ENCODE measurements at regions not wholly inside any gene's neighbourhood (a gene's known extent, or its start where the extent isn't known, plus 50 kb on each side); places are given as distances from the start of the nearest gene placed in this dataset.

DNA sequence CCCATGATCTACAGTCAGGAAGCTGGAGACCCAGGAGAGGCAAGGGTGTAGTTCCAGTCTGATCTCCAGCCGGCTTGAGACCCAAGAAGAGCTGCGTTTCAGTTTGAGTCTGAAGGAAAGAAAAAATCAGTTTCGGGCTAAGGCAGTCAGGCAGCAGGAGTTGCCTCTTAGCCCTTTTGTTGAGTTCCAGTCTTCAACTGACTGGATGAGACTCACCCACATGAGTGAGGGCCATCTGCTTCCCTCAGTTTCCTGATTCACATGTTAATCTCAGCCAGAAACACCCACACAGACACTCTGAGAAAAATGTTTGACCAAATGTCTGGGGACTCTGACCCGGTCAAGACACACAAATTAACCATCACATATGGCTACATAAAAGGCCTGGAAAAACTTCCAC lies 73.6 kb upstream of the ELOVL6 start:
- no peak for ATAC-seq

DNA sequence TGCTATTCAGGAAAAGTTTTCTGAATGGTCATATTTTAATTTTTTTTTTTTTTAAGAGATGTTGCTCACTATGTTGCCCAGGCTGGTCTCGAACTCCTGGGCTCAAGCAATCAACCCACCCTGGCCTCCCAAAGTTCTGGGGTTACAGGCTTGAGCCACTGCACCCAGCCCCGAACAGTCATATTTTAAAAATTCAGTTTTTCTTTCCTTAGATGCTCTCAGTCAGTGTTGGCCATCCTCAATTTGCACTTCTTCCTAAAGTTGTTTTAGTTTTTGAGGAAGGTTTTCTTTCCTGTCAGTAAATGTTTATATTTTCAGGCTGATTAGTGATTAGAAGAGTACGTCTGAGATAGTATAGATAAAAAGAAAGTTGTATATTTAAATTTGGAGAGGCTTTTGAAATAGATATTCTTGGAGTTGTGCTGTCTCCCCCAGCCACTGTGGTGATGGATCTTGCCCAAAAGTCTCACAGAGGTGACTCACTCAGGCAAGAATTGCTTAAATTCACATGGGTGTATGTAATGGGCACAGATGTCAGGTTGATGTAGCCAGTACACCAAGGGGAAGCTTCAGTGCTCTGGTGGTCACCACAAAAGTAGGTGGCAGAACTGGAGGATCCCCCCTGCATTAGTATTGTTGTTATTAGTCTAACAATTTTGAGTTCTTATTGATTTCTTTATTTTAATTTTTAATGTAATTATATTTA lies 72.2 kb upstream of the ELOVL6 start:
- no peak for ATAC-seq

DNA sequence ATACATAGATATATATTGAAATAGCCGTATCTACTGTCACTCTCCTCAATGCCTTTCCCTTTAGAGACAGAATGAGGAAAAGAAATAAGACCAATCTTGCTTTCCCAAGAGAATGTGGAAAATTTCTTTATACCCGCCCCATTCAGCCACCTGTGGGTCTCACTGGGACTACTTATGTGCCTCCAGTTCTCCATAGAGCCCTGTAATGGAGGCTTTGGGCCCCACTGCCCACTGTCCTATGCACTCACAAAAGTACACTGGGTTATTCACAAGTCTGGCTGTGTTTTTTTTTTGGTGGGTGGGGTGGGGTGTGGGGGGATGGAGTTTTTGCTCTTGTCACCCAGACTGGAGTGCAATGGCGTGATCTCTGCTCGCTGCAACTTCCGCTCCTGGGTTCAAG lies 70.4 kb upstream of the ELOVL6 start:
- no peak for ATAC-seq

DNA sequence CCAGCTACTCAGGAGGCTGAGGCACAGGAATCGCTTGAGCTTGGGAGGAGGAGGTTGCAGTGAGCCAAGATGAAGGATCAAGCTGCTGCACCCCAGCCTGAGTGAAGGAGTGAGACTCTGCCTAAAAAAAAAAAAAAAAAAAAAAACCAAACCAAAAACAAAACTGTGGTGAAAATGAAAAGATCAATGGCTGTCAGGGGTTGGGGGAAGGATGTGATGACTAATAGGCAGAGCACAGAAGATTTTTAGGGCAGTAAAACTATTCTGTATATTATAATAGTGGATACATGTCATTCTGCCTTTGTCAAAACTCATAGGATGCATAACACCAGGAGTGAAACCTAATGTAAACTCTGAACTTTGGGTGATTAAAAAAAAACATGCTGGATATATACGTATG lies 69.9 kb upstream of the ELOVL6 start:
- peak in 1 of 2 donors; percentile 27 for ATAC-seq

DNA sequence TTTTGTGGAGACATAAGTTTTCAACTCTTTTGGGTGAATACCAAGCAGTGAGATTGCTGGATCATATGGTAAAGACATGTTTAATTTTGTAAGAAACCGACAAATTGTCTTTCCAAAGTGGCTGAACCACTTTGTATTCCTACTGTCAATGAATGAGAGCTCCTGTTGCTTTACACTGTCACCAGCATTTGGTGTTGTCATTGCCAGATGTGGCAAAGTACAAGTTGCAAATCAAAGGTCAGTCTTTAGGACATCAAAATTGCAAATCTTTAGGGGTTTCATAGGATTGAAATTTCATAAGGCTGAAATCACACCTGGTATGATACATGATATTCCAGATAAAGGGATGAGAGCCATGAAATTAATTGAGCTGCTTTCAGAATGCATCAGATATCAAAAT lies 67.7 kb upstream of the ELOVL6 start:
- ATAC-seq: no peak

DNA sequence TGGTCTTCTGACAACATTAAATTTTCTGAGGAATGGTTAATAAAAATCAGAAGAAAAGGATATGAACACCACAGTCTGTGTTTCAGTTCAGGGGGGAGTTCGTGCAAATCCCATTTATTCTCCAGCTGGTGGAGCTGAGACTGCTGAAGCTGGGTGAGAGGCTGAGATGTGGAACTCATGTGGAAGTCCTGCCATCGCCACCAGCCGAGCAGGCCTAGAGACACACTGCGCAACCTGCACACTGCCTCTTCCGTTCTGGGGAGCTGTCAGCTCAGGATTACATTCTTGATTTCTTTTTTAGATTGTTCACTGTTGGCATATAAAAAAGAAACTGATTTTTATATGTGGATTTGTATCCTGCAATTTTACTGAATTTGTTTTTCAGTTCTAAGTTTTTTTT lies 66.6 kb upstream of the ELOVL6 start:
- no peak for ATAC-seq

DNA sequence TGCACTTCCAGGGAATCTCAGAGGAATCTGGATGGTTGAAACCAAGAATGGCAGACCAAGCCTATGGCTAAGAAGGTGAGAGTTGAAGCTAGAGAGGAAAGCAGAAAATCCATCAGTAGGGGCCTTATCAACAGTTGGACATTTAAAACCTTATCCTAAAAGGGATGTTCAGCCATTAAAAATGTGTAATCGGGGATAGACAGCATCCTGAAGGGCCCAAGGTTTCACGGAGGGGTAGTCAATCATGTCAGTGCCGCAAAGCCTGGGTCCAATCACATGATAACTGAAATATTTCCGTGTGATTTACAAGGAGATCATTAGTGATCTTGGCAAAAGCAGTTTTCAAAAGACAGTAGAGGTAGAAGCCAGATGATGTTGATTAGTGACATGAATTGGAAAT lies 61.9 kb upstream of the ELOVL6 start:
- no peak for ATAC-seq

DNA sequence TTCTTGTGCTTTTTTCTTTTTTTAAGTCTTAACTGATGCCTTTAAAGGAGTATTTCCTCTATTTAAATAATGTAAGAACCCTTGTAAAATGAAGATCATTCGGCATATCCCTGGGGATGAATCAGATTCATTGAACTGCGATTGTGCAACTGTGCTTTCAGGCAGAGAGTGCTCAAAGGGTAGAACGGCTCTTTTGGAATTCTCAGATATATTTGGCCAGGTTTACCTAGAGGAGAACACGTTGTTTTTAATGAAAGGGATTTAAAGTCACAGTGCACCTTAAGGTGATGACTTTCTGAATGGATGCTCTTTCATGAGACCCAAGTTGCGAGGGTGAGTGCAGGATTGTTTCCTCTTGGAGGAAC lies 51.6 kb upstream of the ELOVL6 start:
- no peak for ATAC-seq

DNA sequence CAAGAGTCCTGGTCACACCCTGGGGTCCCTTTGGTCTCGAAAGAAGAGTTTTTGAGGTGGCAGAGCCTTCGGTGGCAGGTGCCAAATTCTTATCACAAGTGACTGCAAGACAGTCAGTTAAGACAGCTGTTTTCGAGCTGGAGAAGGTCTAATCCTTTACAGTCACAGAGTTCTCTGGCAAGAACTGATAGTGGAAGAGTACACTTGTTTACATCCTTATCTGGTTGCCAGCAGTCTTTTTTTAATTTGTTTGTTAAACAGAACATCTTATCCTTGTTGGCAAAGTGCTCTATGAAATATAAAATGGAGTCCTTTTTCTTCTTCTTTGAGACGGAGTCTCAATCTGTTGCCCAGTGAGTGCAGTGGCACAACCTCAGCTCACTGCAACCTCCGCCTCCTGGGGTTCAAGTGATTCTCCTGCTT lies 50.4 kb upstream of the ELOVL6 start:
- no peak for ATAC-seq
